HEK293 (cell line): ENCODE measurements at regions not wholly inside any gene's neighbourhood (a gene's known extent, or its start where the extent isn't known, plus 50 kb on each side); places are given as distances from the start of the nearest gene placed in this dataset.

Experiments
- GLI2 ChIP-seq: fragments of 450-650 bp; formaldehyde crosslinking; IDR thresholded peaks from 2 replicates; pipeline ENCODE4; 2017; ENCODE audit warnings: missing biosample characterization, missing genetic modification characterization, low read depth, borderline replicate concordance
- GLI4 ChIP-seq: fragments of 450-650 bp; formaldehyde crosslinking; IDR thresholded peaks from 2 replicates; pipeline ENCODE4 v1.5.1; 2016; ENCODE audit warnings: missing biosample characterization, missing genetic modification characterization
- KLF1 ChIP-seq: fragments of 450-650 bp; formaldehyde crosslinking; IDR thresholded peaks from 2 replicates; pipeline ENCODE4 v1.5.1; 2016; ENCODE audit warnings: missing biosample characterization, missing genetic modification characterization
- OVOL3 ChIP-seq: fragments of 450-650 bp; formaldehyde crosslinking; IDR thresholded peaks from 2 replicates; pipeline ENCODE4 v1.5.1; 2016; ENCODE audit warnings: missing biosample characterization, missing genetic modification characterization
- PRDM1 ChIP-seq: fragments of 450-650 bp; formaldehyde crosslinking; IDR thresholded peaks from 2 replicates; pipeline ENCODE4; 2016; ENCODE audit warnings: missing biosample characterization, missing genetic modification characterization
- RBAK ChIP-seq: fragments of 450-650 bp; formaldehyde crosslinking; IDR thresholded peaks from 2 replicates; pipeline ENCODE4 v1.5.1; 2016; ENCODE audit warnings: missing biosample characterization, missing genetic modification characterization
- SCRT1 ChIP-seq: fragments of 450-650 bp; formaldehyde crosslinking; IDR thresholded peaks from 2 replicates; pipeline ENCODE4 v1.5.1; 2016; ENCODE audit warnings: missing biosample characterization, missing genetic modification characterization, borderline replicate concordance
- SCRT2 ChIP-seq: fragments of 450-650 bp; formaldehyde crosslinking; IDR thresholded peaks from 2 replicates; pipeline ENCODE4 v1.5.1; 2016; ENCODE audit warnings: missing biosample characterization, missing genetic modification characterization
- ZBTB48 ChIP-seq: fragments of 450-650 bp; formaldehyde crosslinking; IDR thresholded peaks from 2 replicates; pipeline ENCODE4 v1.5.1; 2016; ENCODE audit warnings: missing biosample characterization, missing genetic modification characterization
- ZIC2 ChIP-seq: fragments of 450-650 bp; formaldehyde crosslinking; IDR thresholded peaks from 2 replicates; pipeline ENCODE4 v1.5.1; 2016; ENCODE audit warnings: missing biosample characterization, missing genetic modification characterization
- ZNF157 ChIP-seq: fragments of 450-650 bp; formaldehyde crosslinking; IDR thresholded peaks from 2 replicates; pipeline ENCODE4 v1.5.1; 2016; ENCODE audit warnings: missing biosample characterization, missing genetic modification characterization
- ZNF184 ChIP-seq: fragments of 450-650 bp; IDR thresholded peaks from 2 replicates; pipeline ENCODE4 v1.5.1; 2018; ENCODE audit warnings: missing biosample characterization, mild to moderate bottlenecking, missing genetic modification characterization
- ZNF19 ChIP-seq: fragments of 450-650 bp; formaldehyde crosslinking; IDR thresholded peaks from 2 replicates; pipeline ENCODE4; 2016; ENCODE audit warnings: missing biosample characterization, missing genetic modification characterization, low read depth
- ZNF248 ChIP-seq: fragments of 450-650 bp; formaldehyde crosslinking; IDR thresholded peaks from 2 replicates; pipeline ENCODE4 v1.5.1; 2017; ENCODE audit warnings: missing biosample characterization, missing genetic modification characterization
- ZNF274 ChIP-seq, 2 experiments: fragments of 200-500 bp in 1 of 2; fragments of 450-650 bp in 1 of 2; sonication (Bioruptor generic) in 1 of 2; formaldehyde crosslinking in 1 of 2; IDR thresholded peaks; 2 replicates each; pipeline versions ENCODE4 v1.5.1 to v1.6.1; 2014 to 2016; ENCODE audit warnings: borderline replicate concordance in 1 of 2, inconsistent platforms in 1 of 2, low read length in 1 of 2, missing biosample characterization in 1 of 2, missing genetic modification characterization in 1 of 2
- ZNF292 ChIP-seq: fragments of 450-650 bp; formaldehyde crosslinking; IDR thresholded peaks from 2 replicates; pipeline ENCODE4 v1.5.1; 2016; ENCODE audit warnings: low read depth, missing biosample characterization, missing genetic modification characterization, borderline replicate concordance
- ZNF350 ChIP-seq: fragments of 450-650 bp; formaldehyde crosslinking; IDR thresholded peaks from 2 replicates; pipeline ENCODE4 v1.5.0; 2017; ENCODE audit warnings: missing biosample characterization, mild to moderate bottlenecking, missing genetic modification characterization
- ZNF366 ChIP-seq: fragments of 450-650 bp; formaldehyde crosslinking; conservative IDR thresholded peaks from 2 replicates; pipeline ENCODE4 v1.5.1; 2016; ENCODE audit warnings: missing biosample characterization, missing genetic modification characterization
- ZNF433 ChIP-seq: fragments of 450-650 bp; formaldehyde crosslinking; IDR thresholded peaks from 2 replicates; pipeline ENCODE4 v1.5.1; 2016; ENCODE audit warnings: missing biosample characterization, missing genetic modification characterization, low read depth
- ZNF473 ChIP-seq: fragments of 450-650 bp; formaldehyde crosslinking; IDR thresholded peaks from 2 replicates; pipeline ENCODE4 v1.5.1; 2017; ENCODE audit warnings: missing biosample characterization, missing genetic modification characterization
- ZNF501 ChIP-seq: fragments of 450-650 bp; formaldehyde crosslinking; IDR thresholded peaks from 2 replicates; pipeline ENCODE4 v1.5.1; 2016; ENCODE audit warnings: missing biosample characterization, missing genetic modification characterization
- ZNF549 ChIP-seq: fragments of 450-650 bp; IDR thresholded peaks from 2 replicates; pipeline ENCODE4 v1.5.1; 2018; ENCODE audit warnings: missing biosample characterization, missing genetic modification characterization, mild to moderate bottlenecking, inconsistent platforms, moderate library complexity
- ZNF571 ChIP-seq: fragments of 450-650 bp; formaldehyde crosslinking; IDR thresholded peaks from 2 replicates; pipeline ENCODE4 v1.5.0; 2017; ENCODE audit warnings: missing biosample characterization, missing genetic modification characterization
- ZNF585B ChIP-seq: fragments of 450-650 bp; formaldehyde crosslinking; IDR thresholded peaks from 2 replicates; pipeline ENCODE4 v1.5.1; 2016; ENCODE audit warnings: missing biosample characterization, missing genetic modification characterization
- ZNF626 ChIP-seq: fragments of 450-650 bp; sonication (Bioruptor Pico); formaldehyde crosslinking; IDR thresholded peaks from 2 replicates; pipeline ENCODE4 v1.5.1; 2018; ENCODE audit warnings: missing biosample characterization, missing genetic modification characterization, inconsistent platforms
- ZNF658 ChIP-seq: fragments of 450-650 bp; formaldehyde crosslinking; IDR thresholded peaks from 2 replicates; pipeline ENCODE4; 2016; ENCODE audit warnings: missing biosample characterization, missing genetic modification characterization
- ZNF664 ChIP-seq: fragments of 450-650 bp; formaldehyde crosslinking; IDR thresholded peaks from 2 replicates; pipeline ENCODE4 v1.5.1; 2016; ENCODE audit warnings: missing biosample characterization, missing genetic modification characterization
- ZNF792 ChIP-seq: fragments of 450-650 bp; formaldehyde crosslinking; IDR thresholded peaks from 2 replicates; pipeline ENCODE4 v1.5.1; 2016; ENCODE audit warnings: missing biosample characterization, missing genetic modification characterization
- ZSCAN30 ChIP-seq: fragments of 450-650 bp; IDR thresholded peaks from 2 replicates; pipeline ENCODE4 v1.5.1; 2018; ENCODE audit warnings: missing biosample characterization, mild to moderate bottlenecking, missing genetic modification characterization, moderate library complexity
- TF ChIP-seq, protein P1 (sequence below): fragments of 450-650 bp; formaldehyde crosslinking; IDR thresholded peaks from 2 replicates; pipeline ENCODE4 v1.5.1; 2016; ENCODE audit warnings: missing biosample characterization, missing genetic modification characterization
- TF ChIP-seq, protein P2 (sequence below): fragments of 450-650 bp; formaldehyde crosslinking; IDR thresholded peaks from 2 replicates; pipeline ENCODE4 v1.5.1; 2017; ENCODE audit warnings: missing biosample characterization, missing genetic modification characterization
- TF ChIP-seq, protein P3 (sequence below): fragments of 450-650 bp; formaldehyde crosslinking; IDR thresholded peaks from 2 replicates; pipeline ENCODE4 v1.5.1; 2016; ENCODE audit warnings: missing biosample characterization, missing genetic modification characterization
- TF ChIP-seq, protein P4 (sequence below): IDR thresholded peaks from 2 replicates; pipeline ENCODE4 v1.6.1; 2011; ENCODE audit warnings: mild to moderate bottlenecking, low read depth, low read length, borderline replicate concordance
- TF ChIP-seq, protein P5 (sequence below): fragments of 450-650 bp; formaldehyde crosslinking; IDR thresholded peaks from 2 replicates; pipeline ENCODE4 v1.5.1; 2017; ENCODE audit warnings: missing biosample characterization, missing genetic modification characterization

DNA sequence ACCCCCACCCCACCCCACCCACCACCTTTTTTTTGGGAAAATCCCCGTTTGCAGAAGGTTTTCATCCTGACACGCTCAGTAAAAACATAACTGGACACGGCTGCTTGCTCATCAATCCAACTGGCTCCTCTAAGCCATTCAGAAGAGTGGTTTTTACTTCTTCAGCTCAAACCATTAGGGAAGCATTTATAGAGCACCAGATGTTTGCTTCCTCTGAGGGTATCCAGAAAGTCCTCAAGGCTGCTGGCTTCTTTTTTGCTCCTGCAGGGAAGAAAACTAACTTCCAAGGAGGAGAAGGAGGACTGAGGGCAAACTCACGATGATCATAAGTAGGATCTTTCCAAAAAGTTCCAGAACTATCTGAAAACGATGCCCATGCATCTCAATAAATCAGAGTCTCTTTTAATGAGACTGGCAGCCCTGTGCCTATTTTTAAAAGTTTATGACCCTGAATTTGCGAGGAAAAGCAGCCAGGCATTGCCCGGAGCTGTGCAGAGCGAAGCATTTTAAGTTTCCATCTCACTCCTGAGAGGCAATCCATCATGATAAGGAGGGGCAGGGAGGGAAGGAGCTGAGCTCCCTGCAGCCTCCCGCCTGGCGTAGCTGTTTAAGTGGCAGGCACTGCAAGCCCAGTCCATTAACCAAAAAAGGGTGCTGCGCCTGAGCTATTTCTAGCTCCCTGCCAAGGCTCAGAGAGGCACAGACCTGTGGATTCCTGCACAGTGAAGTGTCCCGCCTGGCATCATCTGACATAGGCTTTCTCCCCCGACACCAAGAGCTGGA lies 146.3 kb upstream of the FOXF1 start (continued):
- TF ChIP-seq ZNF433 (tag by site-specific recombination): no peak
- TF ChIP-seq RBAK: no peak
- peak; percentile 73 for TF ChIP-seq ZIC2 (tag by site-specific recombination)
- no peak for TF ChIP-seq ZNF248 (tag by site-specific recombination)
- peak; percentile 60; the same call in 1 of the 2 replicates for TF ChIP-seq SCRT1 (tag by site-specific recombination)
- no peak for TF ChIP-seq ZNF571 (tag by site-specific recombination)
- no peak for TF ChIP-seq ZNF350
- TF ChIP-seq SCRT2 (tag by site-specific recombination): peak; percentile 81
- peak; percentile 92 for TF ChIP-seq ZNF792 (tag by site-specific recombination)
- TF ChIP-seq, protein P1, sequence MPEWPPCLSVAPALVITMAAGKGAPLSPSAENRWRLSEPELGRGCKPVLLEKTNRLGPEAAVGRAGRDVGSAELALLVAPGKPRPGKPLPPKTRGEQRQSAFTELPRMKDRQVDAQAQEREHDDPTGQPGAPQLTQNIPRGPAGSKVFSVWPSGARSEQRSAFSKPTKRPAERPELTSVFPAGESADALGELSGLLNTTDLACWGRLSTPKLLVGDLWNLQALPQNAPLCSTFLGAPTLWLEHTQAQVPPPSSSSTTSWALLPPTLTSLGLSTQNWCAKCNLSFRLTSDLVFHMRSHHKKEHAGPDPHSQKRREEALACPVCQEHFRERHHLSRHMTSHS: no peak
- TF ChIP-seq, protein P2, sequence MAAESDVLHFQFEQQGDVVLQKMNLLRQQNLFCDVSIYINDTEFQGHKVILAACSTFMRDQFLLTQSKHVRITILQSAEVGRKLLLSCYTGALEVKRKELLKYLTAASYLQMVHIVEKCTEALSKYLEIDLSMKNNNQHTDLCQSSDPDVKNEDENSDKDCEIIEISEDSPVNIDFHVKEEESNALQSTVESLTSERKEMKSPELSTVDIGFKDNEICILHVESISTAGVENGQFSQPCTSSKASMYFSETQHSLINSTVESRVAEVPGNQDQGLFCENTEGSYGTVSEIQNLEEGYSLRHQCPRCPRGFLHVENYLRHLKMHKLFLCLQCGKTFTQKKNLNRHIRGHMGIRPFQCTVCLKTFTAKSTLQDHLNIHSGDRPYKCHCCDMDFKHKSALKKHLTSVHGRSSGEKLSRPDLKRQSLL (tag by site-specific recombination): no peak
- TF ChIP-seq, protein P3, sequence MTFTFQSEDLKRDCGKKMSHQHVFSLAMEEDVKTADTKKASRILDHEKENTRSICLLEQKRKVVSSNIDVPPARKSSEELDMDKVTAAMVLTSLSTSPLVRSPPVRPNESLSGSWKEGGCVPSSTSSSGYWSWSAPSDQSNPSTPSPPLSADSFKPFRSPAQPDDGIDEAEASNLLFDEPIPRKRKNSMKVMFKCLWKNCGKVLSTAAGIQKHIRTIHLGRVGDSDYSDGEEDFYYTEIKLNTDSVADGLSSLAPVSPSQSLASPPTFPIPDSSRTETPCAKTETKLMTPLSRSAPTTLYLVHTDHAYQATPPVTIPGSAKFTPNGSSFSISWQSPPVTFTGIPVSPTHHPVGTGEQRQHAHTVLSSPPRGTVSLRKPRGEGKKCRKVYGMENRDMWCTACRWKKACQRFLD (tag by site-specific recombination): no peak
- TF ChIP-seq KLF1: no peak
- no peak for TF ChIP-seq ZNF473
- no peak for TF ChIP-seq ZNF366
- TF ChIP-seq ZNF292: no peak
- TF ChIP-seq ZNF658 (tag by site-specific recombination): no peak
- no peak for TF ChIP-seq ZNF157 (tag by site-specific recombination)
- TF ChIP-seq ZNF184 (tag by site-specific recombination): no peak
- TF ChIP-seq ZNF664: peak; percentile 81
- no peak for TF ChIP-seq ZNF549
- no peak for TF ChIP-seq ZNF626 (tag by site-specific recombination)
- TF ChIP-seq, protein P4, sequence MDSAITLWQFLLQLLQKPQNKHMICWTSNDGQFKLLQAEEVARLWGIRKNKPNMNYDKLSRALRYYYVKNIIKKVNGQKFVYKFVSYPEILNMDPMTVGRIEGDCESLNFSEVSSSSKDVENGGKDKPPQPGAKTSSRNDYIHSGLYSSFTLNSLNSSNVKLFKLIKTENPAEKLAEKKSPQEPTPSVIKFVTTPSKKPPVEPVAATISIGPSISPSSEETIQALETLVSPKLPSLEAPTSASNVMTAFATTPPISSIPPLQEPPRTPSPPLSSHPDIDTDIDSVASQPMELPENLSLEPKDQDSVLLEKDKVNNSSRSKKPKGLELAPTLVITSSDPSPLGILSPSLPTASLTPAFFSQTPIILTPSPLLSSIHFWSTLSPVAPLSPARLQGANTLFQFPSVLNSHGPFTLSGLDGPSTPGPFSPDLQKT: no peak
- TF ChIP-seq, protein P5, sequence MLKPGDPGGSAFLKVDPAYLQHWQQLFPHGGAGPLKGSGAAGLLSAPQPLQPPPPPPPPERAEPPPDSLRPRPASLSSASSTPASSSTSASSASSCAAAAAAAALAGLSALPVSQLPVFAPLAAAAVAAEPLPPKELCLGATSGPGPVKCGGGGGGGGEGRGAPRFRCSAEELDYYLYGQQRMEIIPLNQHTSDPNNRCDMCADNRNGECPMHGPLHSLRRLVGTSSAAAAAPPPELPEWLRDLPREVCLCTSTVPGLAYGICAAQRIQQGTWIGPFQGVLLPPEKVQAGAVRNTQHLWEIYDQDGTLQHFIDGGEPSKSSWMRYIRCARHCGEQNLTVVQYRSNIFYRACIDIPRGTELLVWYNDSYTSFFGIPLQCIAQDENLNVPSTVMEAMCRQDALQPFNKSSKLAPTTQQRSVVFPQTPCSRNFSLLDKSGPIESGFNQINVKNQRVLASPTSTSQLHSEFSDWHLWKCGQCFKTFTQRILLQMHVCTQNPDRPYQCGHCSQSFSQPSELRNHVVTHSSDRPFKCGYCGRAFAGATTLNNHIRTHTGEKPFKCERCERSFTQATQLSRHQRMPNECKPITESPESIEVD (tag by site-specific recombination): peak; percentile 93
- TF ChIP-seq ZSCAN30 (tag by site-specific recombination): peak; percentile 75
- TF ChIP-seq ZNF274 (IDR thresholded peaks at IDR 0.05; ENCODE audit: low read length): no peak
- no peak for TF ChIP-seq ZNF274 (tag by site-specific recombination; IDR thresholded peaks at IDR 0.05; ENCODE audit: borderline replicate concordance)
- TF ChIP-seq ZNF19: no peak
- TF ChIP-seq GLI4 (tag by site-specific recombination): no peak
- no peak for TF ChIP-seq OVOL3
- TF ChIP-seq ZBTB48: no peak
- peak; percentile 26; the same call in 1 of the 2 replicates for TF ChIP-seq GLI2
- no peak for TF ChIP-seq ZNF501 (tag by site-specific recombination)
- TF ChIP-seq PRDM1: no peak
- no peak for TF ChIP-seq ZNF585B (tag by site-specific recombination)
